KMS-11 (cell line): ENCODE measurements at regions not wholly inside any gene's neighbourhood (a gene's known extent, or its start where the extent isn't known, plus 50 kb on each side); places are given as distances from the start of the nearest gene placed in this dataset.

ENCODE experiments used
- H2AFZ ChIP-seq: fragments of 200-600 bp; sonication (generic); 2 replicates; pipeline ENCODE4 v1.6.1; 2016; ENCODE audit warnings: antibody characterized with exemption, mixed run types, low read depth
- H3K27ac ChIP-seq: fragments of 200-600 bp; sonication (generic); 2 replicates; pipeline ENCODE4 v1.6.1; 2016; ENCODE audit warnings: mild to moderate bottlenecking, mixed run types
- H3K27me3 ChIP-seq: fragments of 200-600 bp; sonication (generic); 2 replicates; pipeline ENCODE4 v1.6.1; 2017; ENCODE audit warnings: mild to moderate bottlenecking, low read depth, mixed run types, moderate library complexity; ENCODE audit not compliant: insufficient read depth
- H3K36me3 ChIP-seq: fragments of 200-600 bp; sonication (generic); 2 replicates; pipeline ENCODE4 v1.6.1; 2017; ENCODE audit warnings: mild to moderate bottlenecking, mixed run types; ENCODE audit not compliant: insufficient read depth
- H3K4me1 ChIP-seq: fragments of 200-600 bp; sonication (generic); 2 replicates; pipeline ENCODE4 v1.6.1; 2016; ENCODE audit warnings: mild to moderate bottlenecking, low read depth, mixed run types; ENCODE audit not compliant: poor library complexity, severe bottlenecking
- H3K4me2 ChIP-seq: fragments of 200-600 bp; sonication (generic); 2 replicates; pipeline ENCODE4 v1.7.0; 2016; ENCODE audit warnings: mild to moderate bottlenecking, mixed run types
- H3K4me3 ChIP-seq: fragments of 200-600 bp; sonication (generic); IDR thresholded peaks from 2 replicates; pipeline ENCODE4 v1.6.1; 2017; ENCODE audit warnings: low read depth, low read length, mixed read lengths; ENCODE audit not compliant: insufficient read depth
- H3K79me2 ChIP-seq: fragments of 200-600 bp; sonication (generic); 2 replicates; pipeline ENCODE4 v1.6.1; 2016; ENCODE audit warnings: low read depth, mixed run types; ENCODE audit not compliant: insufficient read depth
- H3K9ac ChIP-seq: fragments of 200-600 bp; sonication (generic); 2 replicates; pipeline ENCODE4 v1.6.1; 2016; ENCODE audit warnings: mild to moderate bottlenecking, mixed run types
- H4K20me1 ChIP-seq: fragments of 200-600 bp; sonication (generic); 2 replicates; pipeline ENCODE4 v1.6.1; 2016; ENCODE audit warnings: mild to moderate bottlenecking, mixed run types; ENCODE audit not compliant: insufficient read depth
- CTCF ChIP-seq: fragments of 200-600 bp; sonication (generic); conservative IDR thresholded peaks from 2 replicates; pipeline ENCODE4 v1.6.1; 2017; ENCODE audit warnings: low read depth, mild to moderate bottlenecking, antibody characterized with exemption, low read length, moderate library complexity, mixed read lengths

GRCh38 chr6:113642714-113643406 lies 214.3 kb upstream of the MARCKS start:
- Histone ChIP-seq H3K4me2 (0 out of 2 replicates have a peak overlapping the region, but pooled peaks have one; percentile 27), H3K4me3 (no peak overlapping the region), H3K79me2 (no peaks in the 10 kb centered on the region), H4K20me1 (no peaks in the 10 kb centered on the region), H3K27ac (no peak overlapping the region), H3K36me3 (no peaks in the 10 kb centered on the region), H3K9ac (no peak overlapping the region), H3K4me1 (peaks cover 16% of the 10 kb centered on the region), H2AFZ (no peak overlapping the region), H3K27me3 (no peaks in the 10 kb centered on the region)
- TF ChIP-seq CTCF: no peak

GRCh38 chr6:113643407-113643770 lies 213.8 kb upstream of the MARCKS start:
- no peak overlapping the region for H3K4me3 ChIP-seq

GRCh38 chr6:113644861-113645575 lies 212.1 kb upstream of the MARCKS start:
- no peaks in the 10 kb centered on the region for H3K79me2 ChIP-seq
- H3K4me3 ChIP-seq: no peak overlapping the region
- no peak for TF ChIP-seq CTCF
- H3K4me1 ChIP-seq: peaks cover 16% of the 10 kb centered on the region
- no peaks in the 10 kb centered on the region for H3K36me3 ChIP-seq
- H3K9ac ChIP-seq: no peak overlapping the region
- H3K27ac ChIP-seq: no peak overlapping the region
- no peaks in the 10 kb centered on the region for H3K27me3 ChIP-seq
- H2AFZ ChIP-seq: no peak overlapping the region
- H4K20me1 ChIP-seq: no peaks in the 10 kb centered on the region
- no peak overlapping the region for H3K4me2 ChIP-seq

More at GRCh38 chr6:113643407-113643770, 213.8 kb upstream of the MARCKS start:
- Histone ChIP-seq H3K79me2 (no peaks in the 10 kb centered on the region), H3K9ac (no peak overlapping the region), H2AFZ (no peak overlapping the region), H3K4me2 (0 out of 2 replicates have a peak overlapping the region, but pooled peaks have one; percentile 9), H3K27me3 (no peaks in the 10 kb centered on the region), H3K36me3 (no peaks in the 10 kb centered on the region), H3K27ac (no peak overlapping the region), H3K4me1 (peaks cover 16% of the 10 kb centered on the region), H4K20me1 (no peaks in the 10 kb centered on the region)
- TF ChIP-seq CTCF: no peak

- Histone ChIP-seq H3K27ac (no peak overlapping the region), H4K20me1 (no peaks in the 10 kb centered on the region), H3K4me3 (no peak overlapping the region), H3K4me1 (peaks cover 16% of the 10 kb centered on the region), H3K4me2 (no peak overlapping the region), H3K27me3 (no peaks in the 10 kb centered on the region), H3K9ac (no peak overlapping the region), H3K79me2 (no peaks in the 10 kb centered on the region), H3K36me3 (no peaks in the 10 kb centered on the region), H2AFZ (no peak overlapping the region)
- no peak for TF ChIP-seq CTCF
Measured at GRCh38 chr6:113645576-113645970, 211.6 kb upstream of the MARCKS start.
